ENCODE measurements at regions not wholly inside any gene's neighbourhood (a gene's known extent, or its start where the extent isn't known, plus 50 kb on each side); places are given as distances from the start of the nearest gene placed in this dataset.

DNA sequence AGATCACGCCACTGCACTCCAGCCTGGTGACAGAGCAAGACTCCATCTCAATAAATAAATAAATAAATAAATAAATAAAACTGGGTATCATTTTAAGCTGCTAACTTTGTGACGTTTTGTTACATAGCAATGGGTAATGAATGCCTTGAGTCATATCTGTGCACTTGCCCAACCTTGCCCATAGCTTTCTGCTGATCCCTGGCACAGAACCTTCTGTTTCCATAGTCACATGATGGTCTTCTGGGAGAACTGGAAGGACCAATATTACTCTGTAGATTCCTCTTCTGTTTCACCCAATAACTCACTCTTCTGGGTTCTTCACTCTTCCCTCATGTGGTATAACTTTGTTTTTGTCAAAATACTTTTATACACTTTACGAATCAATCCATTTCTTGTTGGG lies 140.8 kb downstream of the SCARB1 start:
- TF ChIP-seq, protein P1, sequence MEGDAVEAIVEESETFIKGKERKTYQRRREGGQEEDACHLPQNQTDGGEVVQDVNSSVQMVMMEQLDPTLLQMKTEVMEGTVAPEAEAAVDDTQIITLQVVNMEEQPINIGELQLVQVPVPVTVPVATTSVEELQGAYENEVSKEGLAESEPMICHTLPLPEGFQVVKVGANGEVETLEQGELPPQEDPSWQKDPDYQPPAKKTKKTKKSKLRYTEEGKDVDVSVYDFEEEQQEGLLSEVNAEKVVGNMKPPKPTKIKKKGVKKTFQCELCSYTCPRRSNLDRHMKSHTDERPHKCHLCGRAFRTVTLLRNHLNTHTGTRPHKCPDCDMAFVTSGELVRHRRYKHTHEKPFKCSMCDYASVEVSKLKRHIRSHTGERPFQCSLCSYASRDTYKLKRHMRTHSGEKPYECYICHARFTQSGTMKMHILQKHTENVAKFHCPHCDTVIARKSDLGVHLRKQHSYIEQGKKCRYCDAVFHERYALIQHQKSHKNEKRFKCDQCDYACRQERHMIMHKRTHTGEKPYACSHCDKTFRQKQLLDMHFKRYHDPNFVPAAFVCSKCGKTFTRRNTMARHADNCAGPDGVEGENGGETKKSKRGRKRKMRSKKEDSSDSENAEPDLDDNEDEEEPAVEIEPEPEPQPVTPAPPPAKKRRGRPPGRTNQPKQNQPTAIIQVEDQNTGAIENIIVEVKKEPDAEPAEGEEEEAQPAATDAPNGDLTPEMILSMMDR (conservative IDR thresholded peaks at IDR 0.05) = no peak
- no peak for TF ChIP-seq EZH2 (IDR thresholded peaks at IDR 0.05; ENCODE audit: low read depth)
